HEK293 (cell line): ENCODE measurements at regions not wholly inside any gene's neighbourhood (a gene's known extent, or its start where the extent isn't known, plus 50 kb on each side); places are given as distances from the start of the nearest gene placed in this dataset.

Source experiments
- CTCF ChIA-PET: fragments of 350-600 bp; formaldehyde crosslinking; extraction: SDS; loops from one replicate; lab custom pipeline; 2021; ENCODE audit warnings: antibody characterized with exemption; lab: Yijun Ruan, JAX
- POLR2A ChIA-PET: fragments of 300-600 bp; formaldehyde crosslinking; extraction: SDS; loops from one replicate; lab custom pipeline; 2020; ENCODE audit warnings: antibody characterized with exemption, inconsistent platforms; lab: Yijun Ruan, JAX
- H3K27ac ChIP-seq: fragments of 200-500 bp; sonication (Bioruptor generic); 2 replicates; pipeline ENCODE4 v1.5.1; 2014; ENCODE audit warnings: low read depth, low read length, control low read depth, inconsistent platforms; ENCODE audit errors: extremely low read depth
- H3K36me3 ChIP-seq, 2 experiments: fragments of 200-500 bp in 1 of 2; sonication (Bioruptor generic) in 1 of 2; 1 replicate in 1 of 2; 2 replicates in 1 of 2; pipeline ENCODE4 v1.5.1; 2014 to 2017; ENCODE audit warnings: inconsistent platforms in 2 of 2, low read length in 2 of 2; ENCODE audit not compliant: control insufficient read depth in 2 of 2, insufficient read depth in 1 of 2
- H3K4me1 ChIP-seq: fragments of 200-500 bp; sonication (Bioruptor generic); 2 replicates; pipeline ENCODE4 v1.5.1; 2014; ENCODE audit warnings: mild to moderate bottlenecking, low read length, inconsistent platforms; ENCODE audit not compliant: control insufficient read depth, insufficient read depth
- H3K4me3 ChIP-seq: 2 replicates; pipeline ENCODE4 v1.5.1; 2011; ENCODE audit warnings: low read depth, mild to moderate bottlenecking, control low read depth, low read length, moderate library complexity
- H3K9me3 ChIP-seq: fragments of 200-500 bp; sonication (Bioruptor generic); 2 replicates; pipeline ENCODE4 v1.5.1; 2014; ENCODE audit warnings: low read depth, low read length, inconsistent platforms; ENCODE audit not compliant: control insufficient read depth, insufficient read depth
- KLF17 ChIP-seq: fragments of 450-650 bp; formaldehyde crosslinking; IDR thresholded peaks from 2 replicates; pipeline ENCODE4 v1.5.1; 2016; ENCODE audit warnings: missing biosample characterization, missing genetic modification characterization
- SCRT1 ChIP-seq: fragments of 450-650 bp; formaldehyde crosslinking; IDR thresholded peaks from 2 replicates; pipeline ENCODE4 v1.5.1; 2016; ENCODE audit warnings: missing biosample characterization, missing genetic modification characterization, borderline replicate concordance
- SETDB1 ChIP-seq: IDR thresholded peaks from one replicate; pipeline ENCODE4 v1.6.1; 2017; ENCODE audit warnings: mild to moderate bottlenecking, low read length, moderate library complexity, mixed read lengths; ENCODE audit not compliant: insufficient read length
- SP2 ChIP-seq: fragments of 450-650 bp; formaldehyde crosslinking; IDR thresholded peaks from 2 replicates; pipeline ENCODE4 v1.5.1; 2016; ENCODE audit warnings: missing biosample characterization, missing genetic modification characterization
- ZBTB10 ChIP-seq: fragments of 450-650 bp; formaldehyde crosslinking; IDR thresholded peaks from 2 replicates; pipeline ENCODE4 v1.5.1; 2016; ENCODE audit warnings: missing biosample characterization, missing genetic modification characterization
- ZFP41 ChIP-seq: fragments of 450-650 bp; formaldehyde crosslinking; IDR thresholded peaks from 2 replicates; pipeline ENCODE4 v1.5.1; 2016; ENCODE audit warnings: missing biosample characterization, missing genetic modification characterization, borderline replicate concordance
- ZFP69B ChIP-seq: fragments of 450-650 bp; formaldehyde crosslinking; IDR thresholded peaks from 2 replicates; pipeline ENCODE4 v1.5.1; 2016; ENCODE audit warnings: missing biosample characterization, missing genetic modification characterization
- ZNF324 ChIP-seq: fragments of 450-650 bp; formaldehyde crosslinking; IDR thresholded peaks from 2 replicates; pipeline ENCODE4 v1.5.1; 2016; ENCODE audit warnings: missing biosample characterization, missing genetic modification characterization
- ZNF426 ChIP-seq: fragments of 450-650 bp; formaldehyde crosslinking; IDR thresholded peaks from 2 replicates; pipeline ENCODE4 v1.5.1; 2017; ENCODE audit warnings: missing biosample characterization, missing genetic modification characterization, mild to moderate bottlenecking, inconsistent platforms, moderate library complexity
- ZNF510 ChIP-seq: fragments of 450-650 bp; formaldehyde crosslinking; IDR thresholded peaks from 2 replicates; pipeline ENCODE4 v1.5.1; 2018; ENCODE audit warnings: mild to moderate bottlenecking, missing genetic modification characterization, missing biosample characterization; ENCODE audit not compliant: insufficient replicate concordance
- ZNF529 ChIP-seq: fragments of 450-650 bp; formaldehyde crosslinking; IDR thresholded peaks from 2 replicates; pipeline ENCODE4 v1.5.1; 2017; ENCODE audit warnings: missing genetic modification characterization, missing biosample characterization; ENCODE audit not compliant: insufficient replicate concordance
- ZNF544 ChIP-seq: fragments of 450-650 bp; formaldehyde crosslinking; IDR thresholded peaks from 2 replicates; pipeline ENCODE4 v1.5.0; 2017; ENCODE audit warnings: missing biosample characterization, missing genetic modification characterization
- ZNF548 ChIP-seq: fragments of 450-650 bp; formaldehyde crosslinking; IDR thresholded peaks from 2 replicates; pipeline ENCODE4 v1.5.1; 2016; ENCODE audit warnings: missing biosample characterization, missing genetic modification characterization
- ZNF549 ChIP-seq: fragments of 450-650 bp; IDR thresholded peaks from 2 replicates; pipeline ENCODE4 v1.5.1; 2018; ENCODE audit warnings: missing biosample characterization, missing genetic modification characterization, mild to moderate bottlenecking, inconsistent platforms, moderate library complexity
- ZNF555 ChIP-seq: fragments of 450-650 bp; formaldehyde crosslinking; conservative IDR thresholded peaks from 2 replicates; pipeline ENCODE4 v1.5.1; 2017; ENCODE audit warnings: missing biosample characterization, mild to moderate bottlenecking, missing genetic modification characterization, inconsistent platforms
- ZNF561 ChIP-seq: fragments of 450-650 bp; IDR thresholded peaks from 2 replicates; pipeline ENCODE4 v1.5.1; 2018; ENCODE audit warnings: missing biosample characterization, missing genetic modification characterization, borderline replicate concordance
- ZNF585B ChIP-seq: fragments of 450-650 bp; formaldehyde crosslinking; IDR thresholded peaks from 2 replicates; pipeline ENCODE4 v1.5.1; 2016; ENCODE audit warnings: missing biosample characterization, missing genetic modification characterization
- ZNF654 ChIP-seq: fragments of 450-650 bp; formaldehyde crosslinking; IDR thresholded peaks from 2 replicates; pipeline ENCODE4 v1.5.1; 2016; ENCODE audit warnings: low read depth, missing biosample characterization, missing genetic modification characterization
- ZNF707 ChIP-seq: fragments of 450-650 bp; formaldehyde crosslinking; IDR thresholded peaks from 2 replicates; pipeline ENCODE4 v1.5.1; 2016; ENCODE audit warnings: missing biosample characterization, missing genetic modification characterization
- TF ChIP-seq, protein P1 (sequence below): fragments of 450-650 bp; formaldehyde crosslinking; IDR thresholded peaks from 2 replicates; pipeline ENCODE4 v1.5.1; 2016; ENCODE audit warnings: missing biosample characterization, missing genetic modification characterization
- TF ChIP-seq, protein P2 (sequence below): fragments of 450-650 bp; formaldehyde crosslinking; IDR thresholded peaks from 2 replicates; pipeline ENCODE4 v1.5.1; 2017; ENCODE audit warnings: missing biosample characterization, missing genetic modification characterization

GRCh38 chr21:22476726-22477646 lies 1478.8 kb downstream of the NCAM2 start (continued):
- TF ChIP-seq ZNF529 (tag by site-specific recombination), result no peak

DNA sequence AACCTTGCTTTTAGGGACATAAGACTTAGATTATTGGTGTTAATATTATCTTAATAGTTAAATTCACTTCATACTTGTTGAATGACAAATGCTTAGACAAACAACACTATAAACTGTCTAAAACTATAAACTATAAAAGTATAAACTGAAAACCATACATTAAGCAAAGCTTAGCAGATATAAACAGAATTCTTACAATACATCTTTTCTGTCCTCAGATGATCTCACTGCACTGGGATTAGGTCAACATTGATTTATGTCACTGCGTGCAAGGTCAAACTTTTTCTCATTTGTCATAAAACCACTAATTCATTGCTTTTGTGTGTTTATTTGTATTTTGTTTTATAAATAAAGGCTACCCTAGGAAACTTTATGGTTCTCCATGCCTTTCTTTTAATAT lies 1491.8 kb downstream of the NCAM2 start:
- POLR2A ChIA-PET, result no interaction called here
- H3K4me3 ChIP-seq, result no peak overlapping the region
- no peak overlapping the region for H3K27ac ChIP-seq
- H3K36me3 ChIP-seq, result no peaks in the 10 kb centered on the region
- H3K4me1 ChIP-seq, result no peaks in the 10 kb centered on the region
- CTCF ChIA-PET, result interaction anchor here (0.6 kb wide), 1 partner anchor 86 kb away, joined by 4 read pairs; no protein-coding TSS in a partner anchor
- H3K9me3 ChIP-seq, result peaks cover 3% of the 10 kb centered on the region; the same call in 1 of the 2 replicates
- TF ChIP-seq SP2 (tag by site-specific recombination), result no peak
- no peak for TF ChIP-seq ZFP69B (tag by site-specific recombination)
- TF ChIP-seq ZNF561 (tag by site-specific recombination), result no peak
- TF ChIP-seq ZNF426, result no peak
- no peak for TF ChIP-seq ZNF555 (tag by site-specific recombination)
- TF ChIP-seq, protein P1, sequence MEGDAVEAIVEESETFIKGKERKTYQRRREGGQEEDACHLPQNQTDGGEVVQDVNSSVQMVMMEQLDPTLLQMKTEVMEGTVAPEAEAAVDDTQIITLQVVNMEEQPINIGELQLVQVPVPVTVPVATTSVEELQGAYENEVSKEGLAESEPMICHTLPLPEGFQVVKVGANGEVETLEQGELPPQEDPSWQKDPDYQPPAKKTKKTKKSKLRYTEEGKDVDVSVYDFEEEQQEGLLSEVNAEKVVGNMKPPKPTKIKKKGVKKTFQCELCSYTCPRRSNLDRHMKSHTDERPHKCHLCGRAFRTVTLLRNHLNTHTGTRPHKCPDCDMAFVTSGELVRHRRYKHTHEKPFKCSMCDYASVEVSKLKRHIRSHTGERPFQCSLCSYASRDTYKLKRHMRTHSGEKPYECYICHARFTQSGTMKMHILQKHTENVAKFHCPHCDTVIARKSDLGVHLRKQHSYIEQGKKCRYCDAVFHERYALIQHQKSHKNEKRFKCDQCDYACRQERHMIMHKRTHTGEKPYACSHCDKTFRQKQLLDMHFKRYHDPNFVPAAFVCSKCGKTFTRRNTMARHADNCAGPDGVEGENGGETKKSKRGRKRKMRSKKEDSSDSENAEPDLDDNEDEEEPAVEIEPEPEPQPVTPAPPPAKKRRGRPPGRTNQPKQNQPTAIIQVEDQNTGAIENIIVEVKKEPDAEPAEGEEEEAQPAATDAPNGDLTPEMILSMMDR (tag by site-specific recombination), result no peak
- TF ChIP-seq ZNF544 (tag by site-specific recombination), result no peak
- TF ChIP-seq ZNF549 (tag by site-specific recombination), result no peak
- TF ChIP-seq, protein P2, sequence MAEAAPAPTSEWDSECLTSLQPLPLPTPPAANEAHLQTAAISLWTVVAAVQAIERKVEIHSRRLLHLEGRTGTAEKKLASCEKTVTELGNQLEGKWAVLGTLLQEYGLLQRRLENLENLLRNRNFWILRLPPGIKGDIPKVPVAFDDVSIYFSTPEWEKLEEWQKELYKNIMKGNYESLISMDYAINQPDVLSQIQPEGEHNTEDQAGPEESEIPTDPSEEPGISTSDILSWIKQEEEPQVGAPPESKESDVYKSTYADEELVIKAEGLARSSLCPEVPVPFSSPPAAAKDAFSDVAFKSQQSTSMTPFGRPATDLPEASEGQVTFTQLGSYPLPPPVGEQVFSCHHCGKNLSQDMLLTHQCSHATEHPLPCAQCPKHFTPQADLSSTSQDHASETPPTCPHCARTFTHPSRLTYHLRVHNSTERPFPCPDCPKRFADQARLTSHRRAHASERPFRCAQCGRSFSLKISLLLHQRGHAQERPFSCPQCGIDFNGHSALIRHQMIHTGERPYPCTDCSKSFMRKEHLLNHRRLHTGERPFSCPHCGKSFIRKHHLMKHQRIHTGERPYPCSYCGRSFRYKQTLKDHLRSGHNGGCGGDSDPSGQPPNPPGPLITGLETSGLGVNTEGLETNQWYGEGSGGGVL (tag by site-specific recombination), result no peak
- TF ChIP-seq SCRT1, result no peak
- TF ChIP-seq ZNF548 (tag by site-specific recombination), result no peak
- TF ChIP-seq ZFP41, result no peak
- TF ChIP-seq ZNF324, result no peak
- no peak for TF ChIP-seq KLF17 (tag by site-specific recombination)
- TF ChIP-seq ZNF510 (tag by site-specific recombination), result no peak
- no peak for TF ChIP-seq ZNF585B (tag by site-specific recombination)
- no peak for TF ChIP-seq ZNF707 (tag by site-specific recombination)
- no peak for TF ChIP-seq ZNF654 (tag by site-specific recombination)

DNA sequence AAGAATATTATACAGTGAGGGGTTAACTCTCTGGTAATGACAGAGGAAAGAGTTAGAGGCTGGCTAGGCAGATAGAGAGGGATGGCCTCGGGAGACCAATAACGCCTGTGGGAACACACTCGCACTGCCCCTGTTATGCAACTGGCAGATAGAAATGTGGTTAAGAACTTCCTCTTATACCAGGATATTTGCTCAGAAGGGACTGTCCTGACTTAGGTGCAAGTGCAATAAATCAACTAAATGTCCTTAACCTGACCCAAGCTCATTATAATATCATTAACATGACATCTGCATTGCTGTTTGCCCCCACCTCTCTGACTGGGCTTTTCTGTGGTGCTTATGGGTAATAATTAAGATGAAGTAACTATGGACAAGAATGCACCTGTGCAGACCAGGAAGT lies 1518.0 kb downstream of the NCAM2 start:
- POLR2A ChIA-PET, result no interaction called here
- Histone ChIP-seq H3K4me3 (no peak overlapping the region), H3K27ac (no peak overlapping the region), H3K36me3 (no peaks in the 10 kb centered on the region; a peak in 1 of 3 replicates), H3K9me3 (no peaks in the 10 kb centered on the region), H3K4me1 (no peaks in the 10 kb centered on the region)
- CTCF ChIA-PET, result no interaction called here
- TF ChIP-seq SETDB1 (no peak), ZBTB10 (tag by site-specific recombination) (no peak)
